Stimulated activated CD8-positive, alpha-beta memory T cell treated with anti-CD3 and anti-CD28 coated beads, Interleukin-15, amount 100 ng/mL, for 4 hours (primary cell): ENCODE measurements at regions not wholly inside any gene's neighbourhood (a gene's known extent, or its start where the extent isn't known, plus 50 kb on each side); places are given as distances from the start of the nearest gene placed in this dataset.

Experiments used
- DNase-seq, 2 donors: peaks; one replicate each; pipeline ENCODE4 v3.0.0-alpha.2; 2020; ENCODE audit warnings: low read depth in 2 of 2

DNA sequence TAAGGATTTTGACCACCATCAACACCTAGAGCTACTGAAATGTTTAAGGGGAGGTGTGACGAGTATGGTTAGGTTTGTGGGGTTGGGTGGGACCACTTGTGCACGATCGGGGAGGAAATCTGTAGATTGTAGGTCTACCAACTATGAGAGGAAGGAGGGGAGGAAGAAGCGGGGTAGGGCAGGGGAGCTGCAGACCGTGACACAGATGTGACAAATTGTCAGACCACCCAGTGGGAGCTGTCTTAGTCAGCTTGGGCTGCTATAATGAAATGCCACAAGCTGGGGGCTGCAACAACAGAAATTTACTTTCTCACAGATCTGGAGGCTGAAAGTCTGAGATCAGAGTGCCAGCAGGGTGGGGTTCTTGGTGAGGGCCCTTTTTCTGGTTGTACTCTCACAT is 62.2 kb upstream of the ARGLU1 start:
- DNase-seq = no peak

DNA sequence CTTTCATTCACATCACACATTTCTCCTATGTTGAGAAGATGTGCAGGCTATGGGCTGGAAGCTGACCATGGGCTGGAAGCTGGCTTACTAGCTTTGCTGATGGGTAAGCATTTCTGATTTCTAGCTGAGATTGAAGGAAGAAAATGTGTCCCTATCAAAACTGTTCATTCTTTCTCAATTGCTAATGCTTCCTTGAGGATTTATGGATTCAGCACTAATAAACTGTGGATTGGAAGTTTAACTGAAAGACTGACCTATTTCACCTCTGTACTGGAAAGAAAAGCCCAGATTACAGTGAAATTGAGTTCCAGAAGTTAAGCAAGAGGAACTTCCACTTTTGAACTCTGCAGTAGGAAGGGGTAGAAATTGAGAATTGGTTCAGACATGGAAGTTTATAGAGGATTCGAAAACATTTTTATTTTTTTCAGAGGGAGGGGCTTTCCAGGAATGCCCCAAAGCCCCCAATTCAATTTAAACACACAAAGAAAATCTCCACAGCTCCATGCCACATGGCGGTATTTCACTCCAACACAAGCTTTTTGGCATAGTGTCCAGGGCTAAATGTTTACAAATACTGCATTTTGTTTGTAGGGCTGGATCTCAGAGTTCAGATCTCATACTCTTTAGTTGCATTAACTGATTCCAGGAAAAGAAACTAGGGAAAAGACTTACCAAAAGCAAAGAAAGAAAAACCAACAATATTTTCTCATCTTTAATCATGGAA is 61.2 kb upstream of the ARGLU1 start:
- no peak for DNase-seq

DNA sequence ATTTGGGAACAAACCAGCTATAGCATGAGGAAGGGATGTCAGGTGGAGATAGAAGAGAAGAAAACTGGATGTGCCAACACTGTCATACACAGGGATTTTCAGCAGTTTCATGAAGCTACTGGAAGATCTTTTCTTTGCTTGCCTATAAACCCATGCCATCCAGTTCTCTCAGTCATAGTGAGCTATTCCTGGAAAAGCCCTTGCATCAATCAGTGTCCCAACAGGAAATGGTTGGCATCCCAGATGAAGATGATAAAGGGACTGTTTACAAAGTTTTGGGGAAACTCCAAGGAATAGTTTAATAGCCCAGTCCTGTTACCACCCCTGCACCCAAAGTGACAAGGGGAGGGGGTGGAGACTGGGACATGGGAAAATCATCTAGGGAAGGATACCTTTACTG is 58.5 kb upstream of the ARGLU1 start:
- no peak for DNase-seq

DNA sequence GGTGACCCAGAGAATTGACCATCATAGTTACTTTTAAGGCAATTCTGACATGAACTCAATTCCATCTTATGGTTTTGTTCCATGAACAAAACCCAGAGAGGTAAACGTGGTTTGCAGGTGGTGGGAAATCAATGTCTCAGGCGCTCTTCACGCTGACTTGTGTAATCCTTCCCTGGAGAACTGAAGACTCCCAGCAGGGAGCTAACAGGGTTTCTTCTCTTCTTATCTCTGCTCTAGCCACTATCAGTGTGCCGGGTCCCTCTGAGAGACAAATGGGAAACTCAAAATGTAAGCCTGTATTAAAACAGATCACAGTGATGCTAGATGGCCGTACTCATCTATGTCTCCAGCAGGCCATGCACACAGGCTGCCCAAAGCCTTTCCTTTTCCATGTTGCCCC is 57.6 kb upstream of the ARGLU1 start:
- no peak for DNase-seq

DNA sequence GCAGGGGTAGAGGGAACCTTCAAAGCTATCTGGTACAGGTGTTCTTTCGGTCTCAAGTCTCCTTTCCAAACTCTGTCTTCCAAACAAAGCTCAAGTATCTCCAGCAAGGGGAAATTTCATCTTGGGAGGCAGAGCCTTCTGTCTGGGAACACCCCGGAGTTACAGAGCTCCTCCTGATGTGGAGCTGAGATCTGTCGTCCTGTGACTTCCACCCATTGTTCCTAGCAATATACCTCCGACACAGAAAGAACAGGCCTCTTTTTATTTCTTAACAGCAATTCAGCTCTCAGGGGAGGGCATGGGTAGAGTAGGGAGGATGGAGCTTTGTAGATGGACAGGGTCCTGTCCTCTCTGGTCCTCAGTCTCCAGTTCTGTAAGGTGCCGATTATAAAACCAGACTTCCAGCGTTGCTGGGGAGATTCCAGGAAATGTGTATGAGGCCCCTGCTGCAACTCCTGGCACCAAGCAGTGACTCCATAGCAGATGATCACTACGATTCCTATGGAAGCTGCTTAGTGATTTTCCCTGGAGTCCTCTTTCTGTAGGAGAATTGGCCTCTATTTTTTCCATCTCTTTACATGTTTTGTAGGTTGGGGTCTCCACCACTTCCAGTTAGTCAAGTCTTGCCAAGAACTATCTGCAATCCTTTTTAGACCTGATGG is 56.0 kb upstream of the ARGLU1 start:
- no peak for DNase-seq

DNA sequence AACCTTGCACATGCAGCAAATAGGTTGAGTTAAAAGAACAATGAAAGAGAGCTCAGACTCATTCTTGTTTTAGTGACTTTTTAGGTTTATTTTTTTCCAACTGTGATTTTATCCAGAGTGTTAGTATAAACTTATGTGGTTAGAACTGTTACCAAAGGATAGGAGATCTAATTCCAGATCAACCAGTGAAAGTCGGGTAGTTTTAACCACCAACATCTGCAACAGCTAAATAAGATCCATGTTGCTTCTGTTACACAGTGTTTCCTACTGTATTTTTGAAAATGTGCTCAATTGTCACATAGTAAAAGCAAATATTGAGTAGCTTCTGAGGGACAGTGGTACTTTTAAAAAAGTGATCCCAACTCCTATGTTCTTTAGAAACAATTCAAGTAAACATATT is 53.9 kb upstream of the ARGLU1 start:
- DNase-seq = no peak

DNA sequence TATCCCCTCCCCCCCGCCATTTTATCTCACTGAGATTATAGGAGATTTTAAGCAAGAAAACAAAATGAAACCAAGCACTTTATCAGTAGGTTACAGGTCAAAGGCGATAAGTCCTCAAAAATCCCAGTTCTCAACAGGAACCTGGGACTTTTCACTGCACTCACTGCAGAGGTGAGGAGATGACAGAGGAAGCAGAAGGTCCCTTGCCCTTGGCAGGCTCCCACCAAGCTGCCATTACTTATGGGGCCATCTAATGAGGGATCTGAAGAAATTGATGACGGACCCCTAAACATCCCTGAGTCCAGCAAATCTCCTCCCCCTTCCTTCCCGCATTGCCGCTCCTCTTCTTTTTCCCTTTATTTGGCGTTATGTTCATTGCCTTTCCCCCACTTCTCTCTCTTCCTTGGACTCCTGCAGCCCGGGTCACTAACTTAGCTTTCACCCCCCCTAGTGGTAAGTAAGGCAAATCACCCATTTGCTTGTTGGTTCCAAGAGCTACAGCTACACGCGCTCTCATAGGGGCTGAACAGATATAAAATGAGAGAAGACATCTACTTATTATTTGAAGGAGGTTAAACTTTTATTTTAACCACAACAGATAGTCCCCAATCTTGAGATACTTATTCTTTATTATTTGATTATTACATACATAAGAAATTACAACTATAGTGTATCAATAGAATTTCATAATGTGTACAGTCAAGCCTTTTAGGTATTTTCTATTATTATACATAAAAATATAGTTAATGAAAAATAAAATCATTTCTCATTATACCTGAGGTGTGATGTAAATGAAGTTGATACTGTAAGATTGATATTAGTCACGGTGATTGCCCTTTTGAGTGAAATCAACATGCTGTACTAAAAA is 52.0 kb upstream of the ARGLU1 start:
- peak in 1 of 2 donors; percentile 1 for DNase-seq
